B cell (primary cell): ENCODE measurements at regions not wholly inside any gene's neighbourhood (a gene's known extent, or its start where the extent isn't known, plus 50 kb on each side); places are given as distances from the start of the nearest gene placed in this dataset.

Experiments
- EZH2 ChIP-seq: IDR thresholded peaks from 2 replicates; pipeline ENCODE4 v1.6.1; 2012; ENCODE audit warnings: borderline replicate concordance, low read depth, mild to moderate bottlenecking, moderate library complexity, low read length; ENCODE audit not compliant: insufficient read depth, poor library complexity, severe bottlenecking
- TF ChIP-seq, protein P1 (sequence below): fragments of 200-600 bp; IDR thresholded peaks from one replicate; pipeline ENCODE4 v1.8.0; 2022; ENCODE audit warnings: antibody characterized with exemption, mild to moderate bottlenecking

- no peak for TF ChIP-seq EZH2
- TF ChIP-seq, protein P1, sequence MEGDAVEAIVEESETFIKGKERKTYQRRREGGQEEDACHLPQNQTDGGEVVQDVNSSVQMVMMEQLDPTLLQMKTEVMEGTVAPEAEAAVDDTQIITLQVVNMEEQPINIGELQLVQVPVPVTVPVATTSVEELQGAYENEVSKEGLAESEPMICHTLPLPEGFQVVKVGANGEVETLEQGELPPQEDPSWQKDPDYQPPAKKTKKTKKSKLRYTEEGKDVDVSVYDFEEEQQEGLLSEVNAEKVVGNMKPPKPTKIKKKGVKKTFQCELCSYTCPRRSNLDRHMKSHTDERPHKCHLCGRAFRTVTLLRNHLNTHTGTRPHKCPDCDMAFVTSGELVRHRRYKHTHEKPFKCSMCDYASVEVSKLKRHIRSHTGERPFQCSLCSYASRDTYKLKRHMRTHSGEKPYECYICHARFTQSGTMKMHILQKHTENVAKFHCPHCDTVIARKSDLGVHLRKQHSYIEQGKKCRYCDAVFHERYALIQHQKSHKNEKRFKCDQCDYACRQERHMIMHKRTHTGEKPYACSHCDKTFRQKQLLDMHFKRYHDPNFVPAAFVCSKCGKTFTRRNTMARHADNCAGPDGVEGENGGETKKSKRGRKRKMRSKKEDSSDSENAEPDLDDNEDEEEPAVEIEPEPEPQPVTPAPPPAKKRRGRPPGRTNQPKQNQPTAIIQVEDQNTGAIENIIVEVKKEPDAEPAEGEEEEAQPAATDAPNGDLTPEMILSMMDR = no peak
Measured at GRCh38 chr2:150124739-150125138, 362.7 kb downstream of the RND3 start.
